ENCODE measurements at regions not wholly inside any gene's neighbourhood (a gene's known extent, or its start where the extent isn't known, plus 50 kb on each side); places are given as distances from the start of the nearest gene placed in this dataset.

DNA sequence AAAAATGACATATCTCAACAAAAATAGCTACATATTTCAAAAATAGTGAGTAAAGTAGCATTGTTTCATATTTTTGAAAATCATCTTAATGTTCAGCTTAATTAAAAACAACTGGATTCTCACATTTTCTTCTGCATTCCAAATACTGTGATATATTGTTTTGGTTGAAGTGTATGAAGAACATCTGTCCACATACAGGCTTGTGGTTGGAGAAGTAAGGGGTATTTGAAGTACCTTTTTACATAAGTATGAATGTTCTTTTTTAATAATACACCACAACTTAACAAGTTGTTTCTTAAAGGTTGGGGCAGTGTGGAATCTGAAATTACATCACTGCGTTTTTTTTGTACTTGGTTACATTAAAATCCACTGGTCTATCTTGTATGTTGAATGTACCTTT is 442.5 kb downstream of the KIF20B start:
- no TSS peak for BruUV-seq (replicated peaks)

More for the DNA sequence above, 442.5 kb downstream of the KIF20B start:
- H3K4me2 ChIP-seq (ENCODE audit: low read depth, low read length): no peak overlapping the region
- ChIA-PET POLR2A (no interaction called here), CTCF (ENCODE audit: low intra/inter-chr PET ratio, low total read pairs) (no interaction called here)
- H3K27me3 ChIP-seq (ENCODE audit: control insufficient read depth in 1 of 2, insufficient read depth in 2 of 2, low read length in 2 of 2): no peaks in the 10 kb centered on the region
- FAIRE-seq (no peak), ATAC-seq (no peak), DNase-seq (ENCODE audit: low spot score) (no peak)
- no peaks in the 10 kb centered on the region for H4K20me1 ChIP-seq (ENCODE audit: insufficient read depth, low read length)
- no peak overlapping the region for H3K27ac ChIP-seq (ENCODE audit: extremely low read length, insufficient read depth, low read length)
- H3K9me3 ChIP-seq (ENCODE audit: low read length): peaks cover 12% of the 10 kb centered on the region; the same call in 1 of the 2 replicates
- H3K36me3 ChIP-seq (replicated peaks in 1 of 2; ENCODE audit: control insufficient read depth in 1 of 2, insufficient read depth in 2 of 2, low read length in 2 of 2): no peaks in the 10 kb centered on the region
- in situ Hi-C loops (cut with HindIII; ENCODE audit: extremely low pct_ligation_motif_present, low pct_unique_long_range_greater_than_20kb) (loop anchor here (10.0 kb wide), 1 partner anchor 349 kb away; no protein-coding TSS in a partner anchor), intact Hi-C loops (cut with micrococcal nuclease; ENCODE audit: unreplicated experiment) (no loop called here)
- no peaks in the 10 kb centered on the region for H3K79me2 ChIP-seq (ENCODE audit: insufficient read depth, low read length)
- TF ChIP-seq TGIF2 (CRISPR knock-in tag; IDR thresholded peaks at IDR 0.05) (no peak), ETV5 (CRISPR knock-in tag; IDR thresholded peaks at IDR 0.05; ENCODE audit: borderline replicate concordance) (no peak), RNF219 (CRISPR knock-in tag; IDR thresholded peaks at IDR 0.05) (no peak), PRMT3 (CRISPR knock-in tag; IDR thresholded peaks at IDR 0.05; ENCODE audit: borderline replicate concordance, low read depth) (no peak), SMAD3 (CRISPR knock-in tag; IDR thresholded peaks at IDR 0.05) (no peak), ZNF816 (CRISPR knock-in tag; IDR thresholded peaks at IDR 0.05; ENCODE audit: borderline replicate concordance) (no peak), HMGA1 (CRISPR knock-in tag; conservative IDR thresholded peaks at IDR 0.05) (no peak), ZBTB7A (CRISPR knock-in tag; IDR thresholded peaks at IDR 0.05) (no peak), FOXA3 (CRISPR knock-in tag; IDR thresholded peaks at IDR 0.05) (no peak), ZFY (CRISPR knock-in tag; IDR thresholded peaks at IDR 0.05) (no peak)
- TF ChIP-seq, protein P1, sequence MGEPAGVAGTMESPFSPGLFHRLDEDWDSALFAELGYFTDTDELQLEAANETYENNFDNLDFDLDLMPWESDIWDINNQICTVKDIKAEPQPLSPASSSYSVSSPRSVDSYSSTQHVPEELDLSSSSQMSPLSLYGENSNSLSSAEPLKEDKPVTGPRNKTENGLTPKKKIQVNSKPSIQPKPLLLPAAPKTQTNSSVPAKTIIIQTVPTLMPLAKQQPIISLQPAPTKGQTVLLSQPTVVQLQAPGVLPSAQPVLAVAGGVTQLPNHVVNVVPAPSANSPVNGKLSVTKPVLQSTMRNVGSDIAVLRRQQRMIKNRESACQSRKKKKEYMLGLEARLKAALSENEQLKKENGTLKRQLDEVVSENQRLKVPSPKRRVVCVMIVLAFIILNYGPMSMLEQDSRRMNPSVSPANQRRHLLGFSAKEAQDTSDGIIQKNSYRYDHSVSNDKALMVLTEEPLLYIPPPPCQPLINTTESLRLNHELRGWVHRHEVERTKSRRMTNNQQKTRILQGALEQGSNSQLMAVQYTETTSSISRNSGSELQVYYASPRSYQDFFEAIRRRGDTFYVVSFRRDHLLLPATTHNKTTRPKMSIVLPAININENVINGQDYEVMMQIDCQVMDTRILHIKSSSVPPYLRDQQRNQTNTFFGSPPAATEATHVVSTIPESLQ (CRISPR knock-in tag; conservative IDR thresholded peaks at IDR 0.05): no peak
- TF ChIP-seq, protein P2, sequence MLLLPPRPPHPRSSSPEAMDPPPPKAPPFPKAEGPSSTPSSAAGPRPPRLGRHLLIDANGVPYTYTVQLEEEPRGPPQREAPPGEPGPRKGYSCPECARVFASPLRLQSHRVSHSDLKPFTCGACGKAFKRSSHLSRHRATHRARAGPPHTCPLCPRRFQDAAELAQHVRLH (CRISPR knock-in tag; IDR thresholded peaks at IDR 0.05; ENCODE audit: borderline replicate concordance, low read depth): no peak
- no peak overlapping the region for H3K9ac ChIP-seq (ENCODE audit: insufficient read depth, low read depth, low read length)
- no peaks in the 10 kb centered on the region for H3K4me1 ChIP-seq (ENCODE audit: insufficient read depth, low read length)
- 0% methylated on average over 1 of the region's 1 CpG for WGBS (ENCODE audit: low lambda C conversion rate)
- no peak overlapping the region for H2AFZ ChIP-seq (ENCODE audit: low read length)
- no peak overlapping the region for H3K4me3 ChIP-seq (replicated peaks in 1 of 3; ENCODE audit: insufficient read depth in 1 of 3, low read depth in 2 of 3, low read length in 3 of 3)

All from HepG2 (cell line).